ENCODE measurements at regions not wholly inside any gene's neighbourhood (a gene's known extent, or its start where the extent isn't known, plus 50 kb on each side); places are given as distances from the start of the nearest gene placed in this dataset.

- H3K4me1 ChIP-seq (ENCODE audit: control insufficient read depth in 1 of 2, insufficient read depth in 2 of 2, low read length in 2 of 2), result no peaks in the 10 kb centered on the region
- intact Hi-C loops (cut with micrococcal nuclease), result no loop called here
- peaks cover 0 to 21% of the 10 kb centered on the region in 2 donors for H3K27me3 ChIP-seq (ENCODE audit: control insufficient read depth in 2 of 2, insufficient read depth in 2 of 2, low read length in 2 of 2)
- no peak overlapping the region for H2AFZ ChIP-seq (ENCODE audit: insufficient read depth, low read depth, low read length, poor library complexity, severe bottlenecking)
- no peaks in the 10 kb centered on the region for H3K79me2 ChIP-seq (ENCODE audit: insufficient read depth, low read length)
- WGBS (ENCODE audit: insufficient coverage), result 22% methylated on average over 5 of the region's 7 CpGs
- no peak overlapping the region for H3K9ac ChIP-seq (ENCODE audit: insufficient read depth, low read length, poor library complexity, severe bottlenecking)
- no peak for DNase-seq
- no peaks in the 10 kb centered on the region for H4K20me1 ChIP-seq (ENCODE audit: insufficient read depth, low read length)
- Mint-ChIP-seq H3K36me3 (no peaks in the 10 kb centered on the region), H3K27ac (peak overlapping the region in 1 of 7 donors; percentile 28), H3K4me3 (peak overlapping the region in 1 of 2 donors; percentile 47), H3K9me3 (peaks cover 0 to 3% (median 0%) of the 10 kb centered on the region in 7 donors), H3K4me1 (no peaks in the 10 kb centered on the region), H3K27me3 (ENCODE audit: low read depth in 3 of 3) (peaks cover 31 to 43% (median 37%) of the 10 kb centered on the region in 3 donors)
- no peak overlapping the region for H3K4me2 ChIP-seq (replicated peaks; ENCODE audit: extremely low read depth, low read length, poor library complexity, severe bottlenecking)
- no peaks in the 10 kb centered on the region for H3K36me3 ChIP-seq (replicated peaks in 1 of 2; ENCODE audit: control insufficient read depth in 1 of 2, insufficient read depth in 2 of 2, low read length in 2 of 2)
- H3K4me3 ChIP-seq (replicated peaks in 1 of 3; ENCODE audit: low read depth in 2 of 3, low read length in 3 of 3), result no peak overlapping the region
- TF ChIP-seq CTCF (IDR thresholded peaks at IDR 0.05), result no peak
- H3K9me3 ChIP-seq (replicated peaks in 1 of 2; ENCODE audit: control insufficient read depth in 1 of 2, insufficient read depth in 1 of 2, low read length in 2 of 2), result no peaks in the 10 kb centered on the region
- H3K27ac ChIP-seq (ENCODE audit: low read depth in 1 of 2, low read length in 2 of 2), result no peak overlapping the region
These were observed 176.2 kb upstream of the FOXF1 start for GRCh38 chr16:86334079-86334635.

- no peak overlapping the region for H3K9ac ChIP-seq (ENCODE audit: insufficient read depth, low read length, poor library complexity, severe bottlenecking)
- H3K9me3 ChIP-seq (replicated peaks in 1 of 2; ENCODE audit: control insufficient read depth in 1 of 2, insufficient read depth in 1 of 2, low read length in 2 of 2), result no peaks in the 10 kb centered on the region
- H3K36me3 Mint-ChIP-seq, result no peaks in the 10 kb centered on the region
- peaks cover 31 to 37% (median 32%) of the 10 kb centered on the region in 3 donors for H3K27me3 Mint-ChIP-seq (ENCODE audit: low read depth in 3 of 3)
- TF ChIP-seq CTCF (IDR thresholded peaks at IDR 0.05), result no peak
- no peaks in the 10 kb centered on the region for H3K36me3 ChIP-seq (replicated peaks in 1 of 2; ENCODE audit: control insufficient read depth in 1 of 2, insufficient read depth in 2 of 2, low read length in 2 of 2)
- H3K4me2 ChIP-seq (replicated peaks; ENCODE audit: extremely low read depth, low read length, poor library complexity, severe bottlenecking), result no peak overlapping the region
- H3K79me2 ChIP-seq (ENCODE audit: insufficient read depth, low read length), result no peaks in the 10 kb centered on the region
- no peaks in the 10 kb centered on the region for H3K4me1 Mint-ChIP-seq
- H3K4me1 ChIP-seq (ENCODE audit: control insufficient read depth in 1 of 2, insufficient read depth in 2 of 2, low read length in 2 of 2), result no peaks in the 10 kb centered on the region
- peaks cover 0 to 17% of the 10 kb centered on the region in 2 donors for H3K27me3 ChIP-seq (ENCODE audit: control insufficient read depth in 2 of 2, insufficient read depth in 2 of 2, low read length in 2 of 2)
- H3K27ac ChIP-seq (ENCODE audit: low read depth in 1 of 2, low read length in 2 of 2), result no peak overlapping the region
- H3K9me3 Mint-ChIP-seq, result peaks cover 0 to 3% (median under 1%) of the 10 kb centered on the region in 7 donors
- no peak overlapping the region for H3K27ac Mint-ChIP-seq
- H2AFZ ChIP-seq (ENCODE audit: insufficient read depth, low read depth, low read length, poor library complexity, severe bottlenecking), result no peak overlapping the region
- WGBS (ENCODE audit: insufficient coverage), result 85% methylated on average over 13 of the region's 24 CpGs
- H4K20me1 ChIP-seq (ENCODE audit: insufficient read depth, low read length), result no peaks in the 10 kb centered on the region
- DNase-seq, result no peak
- intact Hi-C loops (cut with micrococcal nuclease), result no loop called here
- H3K4me3 ChIP-seq (replicated peaks in 1 of 3; ENCODE audit: low read depth in 2 of 3, low read length in 3 of 3), result no peak overlapping the region
- H3K4me3 Mint-ChIP-seq, result no peak overlapping the region
These were observed 174.8 kb upstream of the FOXF1 start for GRCh38 chr16:86335266-86336172.
